Fibroblast of lung (primary cell): ENCODE measurements at regions not wholly inside any gene's neighbourhood (a gene's known extent, or its start where the extent isn't known, plus 50 kb on each side); places are given as distances from the start of the nearest gene placed in this dataset.

Experiments used
- EZH2 ChIP-seq: IDR thresholded peaks from 2 replicates; pipeline ENCODE4 v1.5.1; 2012; ENCODE audit warnings: low read length, control low read depth, mild to moderate bottlenecking; ENCODE audit errors: missing control alignments
- TF ChIP-seq, protein P1 (sequence below), 2 donors: IDR thresholded peaks in 1 of 2; conservative IDR thresholded peaks in 1 of 2; 1 replicate in 1 of 2; 2 replicates in 1 of 2; pipeline ENCODE4 v1.5.1; 2011 to 2012; ENCODE audit warnings: low read length in 2 of 2, control low read depth in 1 of 2, inconsistent platforms in 1 of 2, low read depth in 1 of 2, mild to moderate bottlenecking in 1 of 2

DNA sequence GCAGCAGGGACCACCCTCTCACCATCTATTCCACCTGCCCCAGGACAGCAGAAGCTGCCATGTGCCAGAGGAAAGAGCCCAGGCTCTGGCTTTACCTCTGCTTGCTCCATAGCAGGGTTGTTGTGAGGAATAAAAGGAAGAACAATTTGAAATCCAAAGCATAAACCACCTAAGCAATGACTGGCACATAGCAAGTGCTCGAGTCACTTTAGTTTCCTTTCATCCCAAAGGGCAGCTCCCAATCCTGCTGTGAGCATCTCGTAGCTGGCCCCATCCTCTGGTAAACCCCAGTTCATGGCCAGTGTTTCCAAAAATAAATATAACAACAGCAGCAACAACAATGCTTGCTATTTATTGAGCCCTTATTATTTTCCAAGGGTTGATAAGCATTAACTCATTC is 923.5 kb downstream of the EPHA4 start:
- TF ChIP-seq, protein P1, sequence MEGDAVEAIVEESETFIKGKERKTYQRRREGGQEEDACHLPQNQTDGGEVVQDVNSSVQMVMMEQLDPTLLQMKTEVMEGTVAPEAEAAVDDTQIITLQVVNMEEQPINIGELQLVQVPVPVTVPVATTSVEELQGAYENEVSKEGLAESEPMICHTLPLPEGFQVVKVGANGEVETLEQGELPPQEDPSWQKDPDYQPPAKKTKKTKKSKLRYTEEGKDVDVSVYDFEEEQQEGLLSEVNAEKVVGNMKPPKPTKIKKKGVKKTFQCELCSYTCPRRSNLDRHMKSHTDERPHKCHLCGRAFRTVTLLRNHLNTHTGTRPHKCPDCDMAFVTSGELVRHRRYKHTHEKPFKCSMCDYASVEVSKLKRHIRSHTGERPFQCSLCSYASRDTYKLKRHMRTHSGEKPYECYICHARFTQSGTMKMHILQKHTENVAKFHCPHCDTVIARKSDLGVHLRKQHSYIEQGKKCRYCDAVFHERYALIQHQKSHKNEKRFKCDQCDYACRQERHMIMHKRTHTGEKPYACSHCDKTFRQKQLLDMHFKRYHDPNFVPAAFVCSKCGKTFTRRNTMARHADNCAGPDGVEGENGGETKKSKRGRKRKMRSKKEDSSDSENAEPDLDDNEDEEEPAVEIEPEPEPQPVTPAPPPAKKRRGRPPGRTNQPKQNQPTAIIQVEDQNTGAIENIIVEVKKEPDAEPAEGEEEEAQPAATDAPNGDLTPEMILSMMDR (conservative IDR thresholded peaks at IDR 0.05 in 1 of 2, IDR thresholded peaks at IDR 0.05 in 1 of 2; ENCODE audit: low read depth in 1 of 2, low read length in 2 of 2): no peak
- no peak for TF ChIP-seq EZH2
